H9 (cell line): ENCODE measurements at regions not wholly inside any gene's neighbourhood (a gene's known extent, or its start where the extent isn't known, plus 50 kb on each side); places are given as distances from the start of the nearest gene placed in this dataset.

Source experiments
- DNase-seq: peaks from one replicate; pipeline ENCODE4 v3.0.0-alpha.2; 2017
- H2AFZ ChIP-seq: one replicate; pipeline ENCODE4 v1.6.1; 2013; ENCODE audit warnings: mild to moderate bottlenecking, low read length, control low read depth, moderate library complexity
- H2AK5ac ChIP-seq: 2 replicates; pipeline ENCODE4 v1.6.1; 2013; ENCODE audit warnings: low read length, control low read depth, mixed read lengths; ENCODE audit not compliant: insufficient read length
- H2BK120ac ChIP-seq: one replicate; pipeline ENCODE4 v1.6.1; 2013; ENCODE audit warnings: low read depth, mild to moderate bottlenecking, low read length, control low read depth, inconsistent platforms; ENCODE audit not compliant: poor library complexity, severe bottlenecking
- H2BK12ac ChIP-seq: 2 replicates; pipeline ENCODE4 v1.6.1; 2013; ENCODE audit warnings: low read length, control low read depth, mixed read lengths, low read depth; ENCODE audit not compliant: insufficient read length
- H2BK15ac ChIP-seq: 2 replicates; pipeline ENCODE4 v1.6.1; 2013; ENCODE audit warnings: low read depth, low read length, control low read depth
- H2BK20ac ChIP-seq: one replicate; pipeline ENCODE4 v1.6.1; 2013; ENCODE audit warnings: low read depth, mild to moderate bottlenecking, low read length, control low read depth, inconsistent platforms; ENCODE audit not compliant: poor library complexity, severe bottlenecking
- H2BK5ac ChIP-seq: 2 replicates; pipeline ENCODE4 v1.6.1; 2013; ENCODE audit warnings: low read length, control low read depth, mixed read lengths; ENCODE audit not compliant: insufficient read length
- H3K14ac ChIP-seq: 2 replicates; pipeline ENCODE4 v1.6.1; 2013; ENCODE audit warnings: low read length, control low read depth; ENCODE audit not compliant: insufficient read depth
- H3K18ac ChIP-seq: 2 replicates; pipeline ENCODE4 v1.6.1; 2013; ENCODE audit warnings: low read depth, mild to moderate bottlenecking, mixed read lengths, low read length, control low read depth; ENCODE audit not compliant: insufficient read length
- H3K23ac ChIP-seq: 2 replicates; pipeline ENCODE4 v1.6.1; 2013; ENCODE audit warnings: low read length, control low read depth, mixed read lengths, low read depth; ENCODE audit not compliant: insufficient read length
- H3K23me2 ChIP-seq: 2 replicates; pipeline ENCODE4 v1.6.1; 2013; ENCODE audit warnings: low read depth, mild to moderate bottlenecking, mixed read lengths, low read length, control low read depth; ENCODE audit not compliant: insufficient read length, poor library complexity, severe bottlenecking
- H3K27ac ChIP-seq: 2 replicates; pipeline ENCODE4 v1.5.1; 2013; ENCODE audit warnings: low read length, control low read depth, mixed read lengths, low read depth; ENCODE audit not compliant: insufficient read length
- H3K27me3 ChIP-seq: 2 replicates; pipeline ENCODE4 v1.6.1; 2013; ENCODE audit warnings: low read length, control low read depth, inconsistent platforms; ENCODE audit not compliant: insufficient read depth
- H3K4ac ChIP-seq: 2 replicates; pipeline ENCODE4 v1.6.1; 2013; ENCODE audit warnings: low read depth, mild to moderate bottlenecking, control low read depth, inconsistent platforms, low read length, moderate library complexity
- H3K4me1 ChIP-seq: 2 replicates; pipeline ENCODE4 v1.6.1; 2013; ENCODE audit warnings: low read length, control low read depth, inconsistent platforms; ENCODE audit not compliant: insufficient read depth
- H3K4me2 ChIP-seq: 2 replicates; pipeline ENCODE4 v1.6.1; 2013; ENCODE audit warnings: low read length, control low read depth, mixed read lengths; ENCODE audit not compliant: insufficient read length, insufficient read depth
- H3K56ac ChIP-seq: 2 replicates; pipeline ENCODE4 v1.6.1; 2013; ENCODE audit warnings: low read depth, mild to moderate bottlenecking, mixed read lengths, low read length, control low read depth; ENCODE audit not compliant: insufficient read length
- H3K79me1 ChIP-seq: 2 replicates; pipeline ENCODE4 v1.6.1; 2013; ENCODE audit warnings: low read depth, mild to moderate bottlenecking, moderate library complexity, low read length, control low read depth, inconsistent platforms; ENCODE audit not compliant: insufficient read depth, poor library complexity, severe bottlenecking
- H3K79me2 ChIP-seq: 2 replicates; pipeline ENCODE4 v1.6.1; 2013; ENCODE audit warnings: low read length, control low read depth, inconsistent platforms; ENCODE audit not compliant: insufficient read depth
- H3K9ac ChIP-seq: 2 replicates; pipeline ENCODE4 v1.6.1; 2013; ENCODE audit warnings: low read length, control low read depth, mixed read lengths; ENCODE audit not compliant: insufficient read length; ENCODE audit errors: extremely low read depth
- H3K9me3 ChIP-seq: one replicate; pipeline ENCODE4 v1.6.1; 2013; ENCODE audit warnings: low read depth, low read length, inconsistent platforms; ENCODE audit not compliant: control insufficient read depth
- H3T11ph ChIP-seq: one replicate; pipeline ENCODE4 v1.6.1; 2013; ENCODE audit warnings: mild to moderate bottlenecking, low read length, control low read depth, inconsistent platforms
- H4K20me1 ChIP-seq: one replicate; pipeline ENCODE4 v1.6.1; 2013; ENCODE audit not compliant: control insufficient read depth, insufficient read length, insufficient read depth
- H4K5ac ChIP-seq: 2 replicates; pipeline ENCODE4 v1.6.1; 2013; ENCODE audit warnings: low read depth, mild to moderate bottlenecking, mixed read lengths, low read length, control low read depth; ENCODE audit not compliant: insufficient read length
- H4K8ac ChIP-seq: replicated peaks from 2 replicates; pipeline ENCODE4 v1.6.1; 2013; ENCODE audit warnings: low read length, control low read depth, mixed read lengths, low read depth; ENCODE audit not compliant: insufficient read length
- H4K91ac ChIP-seq: 2 replicates; pipeline ENCODE4 v1.6.1; 2013; ENCODE audit warnings: low read depth, mild to moderate bottlenecking, moderate library complexity, mixed read lengths, low read length, control low read depth; ENCODE audit not compliant: insufficient read length
- H3K27ac Mint-ChIP-seq, 3 experiments: 2 replicates in 2 of 3; 3 replicates in 1 of 3; pipeline ENCODE4 v1.8.0; 2020 to 2021; ENCODE audit warnings: mixed read lengths in 3 of 3, mild to moderate bottlenecking in 1 of 3, moderate library complexity in 1 of 3
- H3K27me3 Mint-ChIP-seq: 2 replicates; pipeline ENCODE4 v1.8.0; 2021; ENCODE audit warnings: low read depth, mild to moderate bottlenecking, moderate library complexity, mixed read lengths
- H3K36me3 Mint-ChIP-seq, 3 experiments: 2 replicates in 2 of 3; 3 replicates in 1 of 3; pipeline ENCODE4 v1.8.0; 2020 to 2021; ENCODE audit warnings: low read depth in 3 of 3, mixed read lengths in 3 of 3; ENCODE audit not compliant: insufficient read depth in 1 of 3
- H3K4me1 Mint-ChIP-seq, 2 experiments: 2 replicates each; pipeline ENCODE4 v1.8.0; 2020; ENCODE audit warnings: mixed read lengths in 2 of 2
- H3K4me3 Mint-ChIP-seq, 2 experiments: 2 replicates in 1 of 2; 3 replicates in 1 of 2; pipeline ENCODE4 v1.8.0; 2020 to 2021; ENCODE audit warnings: mild to moderate bottlenecking in 2 of 2, mixed read lengths in 2 of 2, moderate library complexity in 1 of 2
- H3K9me3 Mint-ChIP-seq, 2 experiments: 2 replicates in 1 of 2; 3 replicates in 1 of 2; pipeline ENCODE4 v1.8.0; 2020; ENCODE audit warnings: mild to moderate bottlenecking in 2 of 2, mixed read lengths in 2 of 2, moderate library complexity in 1 of 2
- CTCF ChIP-seq: fragments of 200-600 bp; sonication (generic); conservative IDR thresholded peaks from 3 replicates; pipeline ENCODE4 v1.8.0; 2021; ENCODE audit warnings: antibody characterized with exemption, mild to moderate bottlenecking
- WGBS: extraction: QIAGEN DNeasy Blood & Tissue Kit; methylation state at CpG from one replicate; pipeline ENCODE4 v1.1.7; 2013; ENCODE audit warnings: missing lambda C conversion rate, low lambda C conversion rate, mixed read lengths; ENCODE audit not compliant: insufficient read length; ENCODE audit errors: extremely low coverage; 5-methylcytosine and 5-hydroxymethylcytosine counted together

- Histone ChIP-seq H4K5ac (no peak overlapping the region), H2BK20ac (no peak overlapping the region), H3K79me2 (no peaks in the 10 kb centered on the region), H3K23ac (no peak overlapping the region), H4K20me1 (no peaks in the 10 kb centered on the region), H3K4me1 (no peaks in the 10 kb centered on the region), H3K56ac (no peak overlapping the region), H2BK120ac (no peak overlapping the region), H3K23me2 (no peaks in the 10 kb centered on the region), H2BK15ac (no peak overlapping the region), H3K4me2 (no peak overlapping the region), H2AK5ac (no peak overlapping the region), H2BK12ac (no peak overlapping the region), H3T11ph (no peak overlapping the region), H3K4ac (no peak overlapping the region), H3K27ac (no peak overlapping the region), H4K8ac (no peak overlapping the region), H4K91ac (no peak overlapping the region), H3K14ac (no peak overlapping the region), H3K9me3 (no peaks in the 10 kb centered on the region), H3K27me3 (no peaks in the 10 kb centered on the region), H2AFZ (no peak overlapping the region), H3K9ac (no peak overlapping the region), H2BK5ac (no peak overlapping the region), H3K79me1 (no peaks in the 10 kb centered on the region), H3K18ac (no peak overlapping the region)
- no CpG with 5 or more reads among the region's 4 CpGs for WGBS
- H3K27me3 Mint-ChIP-seq: peaks cover 1% of the 10 kb centered on the region
- peaks cover 0 to 7% of the 10 kb centered on the region in 2 experiments; a peak in 3 of 4 replicates for H3K4me1 Mint-ChIP-seq
- no peak overlapping the region for H3K27ac Mint-ChIP-seq
- H3K9me3 Mint-ChIP-seq: peaks cover 15 to 17% of the 10 kb centered on the region in 2 experiments
- H3K4me3 Mint-ChIP-seq: no peak overlapping the region
- TF ChIP-seq CTCF: no peak
- H3K36me3 Mint-ChIP-seq: peaks cover 11 to 16% (median 12%) of the 10 kb centered on the region in 3 experiments
- no peak for DNase-seq
These were observed 103.5 kb upstream of the SRD5A3 start for GRCh38 chr4:55242506-55242905.
